ENCODE measurements at regions not wholly inside any gene's neighbourhood (a gene's known extent, or its start where the extent isn't known, plus 50 kb on each side); places are given as distances from the start of the nearest gene placed in this dataset.

DNA sequence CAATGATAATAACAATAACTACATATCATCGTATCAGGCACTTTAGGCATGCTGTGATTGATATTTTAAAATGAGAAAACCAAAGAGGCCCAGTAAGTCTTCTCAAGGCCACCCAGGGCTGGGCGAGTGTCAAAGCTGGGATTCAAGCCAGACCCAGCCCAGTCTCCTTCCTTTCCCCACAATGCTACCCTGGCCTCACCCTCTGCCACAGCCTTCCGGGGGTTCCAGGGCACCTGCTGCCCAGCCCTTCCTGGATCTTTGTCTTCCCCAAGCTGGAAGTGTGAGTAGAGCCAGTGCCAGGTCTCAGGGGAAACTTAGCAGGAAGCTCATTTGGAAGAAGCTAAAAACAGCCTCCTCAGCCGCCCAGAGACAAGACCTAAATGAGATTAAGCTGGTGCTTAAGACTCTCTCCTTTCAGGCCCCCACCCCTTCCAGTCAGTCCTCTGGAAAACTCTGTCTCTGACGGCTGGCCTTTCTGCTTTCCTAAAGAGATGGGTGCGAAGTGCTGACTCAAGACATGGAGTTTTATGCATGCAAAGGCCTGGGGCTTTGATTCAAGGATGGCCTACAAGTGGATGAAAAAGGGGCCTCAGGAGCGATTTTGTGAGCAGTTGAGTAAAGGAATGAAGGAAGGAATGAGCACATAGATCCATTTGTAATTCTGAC, 184.2 kb downstream of the KCNA5 start:
- CTCF ChIA-PET, result no interaction called here

GRCh38 chr12:5230156-5230555, 186.5 kb downstream of the KCNA5 start:
- no peak for ATAC-seq (replicated peaks in 1 of 4)
- H3K4me1 ChIP-seq (ENCODE audit: control insufficient read depth in 1 of 2, extremely low read depth in 1 of 2, insufficient read depth in 2 of 2, low read length in 2 of 2), result no peaks in the 10 kb centered on the region
- H3K36me3 ChIP-seq (ENCODE audit: control insufficient read depth in 2 of 2, extremely low read depth in 1 of 2, insufficient read depth in 1 of 2, low read length in 1 of 2), result no peaks in the 10 kb centered on the region
- Mint-ChIP-seq H3K36me3 (no peaks in the 10 kb centered on the region), H3K4me1 (no peaks in the 10 kb centered on the region), H3K27me3 (peaks cover 11% of the 10 kb centered on the region in 2 donors), H3K9me3 (peaks cover 0 to 12% (median 10%) of the 10 kb centered on the region in 3 donors), H3K27ac (no peak overlapping the region), H3K4me3 (no peak overlapping the region)
- H3K9me3 ChIP-seq, result no peaks in the 10 kb centered on the region
- H3K27ac ChIP-seq (ENCODE audit: low read length), result no peak overlapping the region
- DNase-seq, result no peak
- WGBS (ENCODE audit: insufficient coverage), result no CpG with 5 or more reads among the region's 2 CpGs
- ChIA-PET POLR2A (no interaction called here), CTCF (no interaction called here)
- H3K27me3 ChIP-seq (replicated peaks in 1 of 2; ENCODE audit: control insufficient read depth in 2 of 2, extremely low read depth in 1 of 2, insufficient read depth in 2 of 2, low read length in 1 of 2), result peaks cover 0 to 25% of the 10 kb centered on the region in 2 experiments
- H3K4me3 ChIP-seq (ENCODE audit: control insufficient read depth in 1 of 2, extremely low read depth in 1 of 2, low read length in 1 of 2), result no peak overlapping the region

More for the DNA sequence above, 184.2 kb downstream of the KCNA5 start:
- H3K27me3 Mint-ChIP-seq, result peaks cover 2 to 8% of the 10 kb centered on the region in 2 donors
- peaks cover 0 to 12% (median 10%) of the 10 kb centered on the region in 3 donors for H3K9me3 Mint-ChIP-seq
- Histone ChIP-seq H3K4me3 (ENCODE audit: control insufficient read depth in 1 of 2, extremely low read depth in 1 of 2, low read length in 1 of 2) (no peak overlapping the region), H3K27ac (ENCODE audit: low read length) (no peak overlapping the region), H3K36me3 (ENCODE audit: control insufficient read depth in 2 of 2, extremely low read depth in 1 of 2, insufficient read depth in 1 of 2, low read length in 1 of 2) (no peaks in the 10 kb centered on the region), H3K27me3 (replicated peaks in 1 of 2; ENCODE audit: control insufficient read depth in 2 of 2, extremely low read depth in 1 of 2, insufficient read depth in 2 of 2, low read length in 1 of 2) (peaks cover 0 to 12% of the 10 kb centered on the region in 2 experiments), H3K9me3 (no peaks in the 10 kb centered on the region), H3K4me1 (ENCODE audit: control insufficient read depth in 1 of 2, extremely low read depth in 1 of 2, insufficient read depth in 2 of 2, low read length in 2 of 2) (no peaks in the 10 kb centered on the region)
- no peak for DNase-seq
- 57% methylated on average over 3 of the region's 7 CpGs for WGBS (ENCODE audit: insufficient coverage)
- ATAC-seq (replicated peaks in 1 of 4), result no peak
- no peaks in the 10 kb centered on the region for H3K4me1 Mint-ChIP-seq
- H3K27ac Mint-ChIP-seq, result no peak overlapping the region
- no peak overlapping the region for H3K4me3 Mint-ChIP-seq
- POLR2A ChIA-PET, result no interaction called here
- no peaks in the 10 kb centered on the region for H3K36me3 Mint-ChIP-seq

DNA sequence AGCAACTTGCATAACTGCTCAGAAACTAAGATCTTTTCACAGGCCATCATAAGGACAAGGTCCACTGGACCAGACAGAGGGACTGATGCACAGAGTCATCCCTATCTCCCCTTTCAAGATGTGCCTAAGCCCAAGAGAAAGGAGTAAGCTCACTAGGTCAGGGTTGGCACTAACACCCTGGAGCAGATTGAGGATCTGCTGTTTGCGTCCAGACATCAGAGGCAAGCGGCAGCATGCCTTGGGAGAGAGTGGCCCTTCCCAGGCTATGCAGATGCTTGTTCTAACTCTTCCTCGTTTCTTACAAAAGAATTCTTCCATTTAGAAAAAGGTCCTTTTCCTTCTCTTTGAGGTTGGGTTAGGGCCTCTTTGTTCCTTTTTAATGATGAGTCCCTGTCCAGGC, 187.2 kb downstream of the KCNA5 start:
- no peak overlapping the region for H3K27ac Mint-ChIP-seq
- no peak overlapping the region for H3K27ac ChIP-seq (ENCODE audit: low read length)
- no peaks in the 10 kb centered on the region for H3K36me3 ChIP-seq (ENCODE audit: control insufficient read depth in 2 of 2, extremely low read depth in 1 of 2, insufficient read depth in 1 of 2, low read length in 1 of 2)
- peaks cover 11% of the 10 kb centered on the region in 2 donors for H3K27me3 Mint-ChIP-seq
- ATAC-seq (replicated peaks in 1 of 4) (no peak), DNase-seq (no peak)
- peaks cover 0 to 12% (median 10%) of the 10 kb centered on the region in 3 donors for H3K9me3 Mint-ChIP-seq
- no peaks in the 10 kb centered on the region for H3K4me1 ChIP-seq (ENCODE audit: control insufficient read depth in 1 of 2, extremely low read depth in 1 of 2, insufficient read depth in 2 of 2, low read length in 2 of 2)
- no peaks in the 10 kb centered on the region for H3K9me3 ChIP-seq
- CTCF ChIA-PET, result no interaction called here
- WGBS (ENCODE audit: insufficient coverage), result no CpG with 5 or more reads among the region's 3 CpGs
- H3K4me1 Mint-ChIP-seq, result no peaks in the 10 kb centered on the region
- POLR2A ChIA-PET, result no interaction called here
- peaks cover 0 to 25% of the 10 kb centered on the region in 2 experiments for H3K27me3 ChIP-seq (replicated peaks in 1 of 2; ENCODE audit: control insufficient read depth in 2 of 2, extremely low read depth in 1 of 2, insufficient read depth in 2 of 2, low read length in 1 of 2)
- H3K36me3 Mint-ChIP-seq, result no peaks in the 10 kb centered on the region
- H3K4me3 ChIP-seq (ENCODE audit: control insufficient read depth in 1 of 2, extremely low read depth in 1 of 2, low read length in 1 of 2), result no peak overlapping the region
- no peak overlapping the region for H3K4me3 Mint-ChIP-seq

DNA sequence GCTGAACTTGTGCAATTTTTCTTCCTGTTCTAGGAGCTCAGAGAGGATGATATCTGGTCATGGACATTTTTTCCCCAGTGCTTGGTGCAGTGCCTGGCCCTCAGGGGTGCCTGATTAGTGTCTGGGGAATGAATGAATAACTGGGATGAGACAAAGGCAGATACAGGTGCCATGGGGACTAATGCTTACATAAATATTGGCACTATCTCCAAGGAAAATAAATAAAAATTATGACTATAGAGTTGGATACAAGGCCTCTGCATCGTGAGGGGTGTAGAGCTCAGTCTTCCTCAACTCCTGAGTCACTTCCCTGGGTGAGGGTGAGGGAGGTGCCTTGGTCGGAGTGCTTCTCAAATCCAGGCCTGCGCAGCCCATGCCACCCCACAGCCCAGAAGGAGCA, 188.6 kb downstream of the KCNA5 start:
- no peaks in the 10 kb centered on the region for H3K9me3 ChIP-seq
- DNase-seq (no peak), ATAC-seq (replicated peaks in 1 of 4) (no peak)
- H3K4me1 Mint-ChIP-seq, result no peaks in the 10 kb centered on the region
- H3K9me3 Mint-ChIP-seq, result peaks cover 0 to 10% (median 6%) of the 10 kb centered on the region in 3 donors
- no peaks in the 10 kb centered on the region for H3K36me3 ChIP-seq (ENCODE audit: control insufficient read depth in 2 of 2, extremely low read depth in 1 of 2, insufficient read depth in 1 of 2, low read length in 1 of 2)
- ChIA-PET CTCF (no interaction called here), POLR2A (no interaction called here)
- H3K36me3 Mint-ChIP-seq, result no peaks in the 10 kb centered on the region
- no peak overlapping the region for H3K4me3 ChIP-seq (ENCODE audit: control insufficient read depth in 1 of 2, extremely low read depth in 1 of 2, low read length in 1 of 2)
- peaks cover 10 to 11% of the 10 kb centered on the region in 2 donors for H3K27me3 Mint-ChIP-seq
- no peak overlapping the region for H3K4me3 Mint-ChIP-seq
- no CpG with 5 or more reads among the region's 3 CpGs for WGBS (ENCODE audit: insufficient coverage)
- no peak overlapping the region for H3K27ac Mint-ChIP-seq
- no peaks in the 10 kb centered on the region for H3K4me1 ChIP-seq (ENCODE audit: control insufficient read depth in 1 of 2, extremely low read depth in 1 of 2, insufficient read depth in 2 of 2, low read length in 2 of 2)
- peaks cover 0 to 28% of the 10 kb centered on the region in 2 experiments for H3K27me3 ChIP-seq (replicated peaks in 1 of 2; ENCODE audit: control insufficient read depth in 2 of 2, extremely low read depth in 1 of 2, insufficient read depth in 2 of 2, low read length in 1 of 2)
- no peak overlapping the region for H3K27ac ChIP-seq (ENCODE audit: low read length)

- DNase-seq (no peak), ATAC-seq (replicated peaks in 1 of 4) (no peak)
- POLR2A ChIA-PET, result no interaction called here
- Histone ChIP-seq H3K27me3 (replicated peaks in 1 of 2; ENCODE audit: control insufficient read depth in 2 of 2, extremely low read depth in 1 of 2, insufficient read depth in 2 of 2, low read length in 1 of 2) (peaks cover 0 to 25% of the 10 kb centered on the region in 2 experiments), H3K27ac (ENCODE audit: low read length) (no peak overlapping the region), H3K4me3 (ENCODE audit: control insufficient read depth in 1 of 2, extremely low read depth in 1 of 2, low read length in 1 of 2) (no peak overlapping the region), H3K4me1 (ENCODE audit: control insufficient read depth in 1 of 2, extremely low read depth in 1 of 2, insufficient read depth in 2 of 2, low read length in 2 of 2) (no peaks in the 10 kb centered on the region), H3K9me3 (no peaks in the 10 kb centered on the region), H3K36me3 (ENCODE audit: control insufficient read depth in 2 of 2, extremely low read depth in 1 of 2, insufficient read depth in 1 of 2, low read length in 1 of 2) (no peaks in the 10 kb centered on the region)
- WGBS (ENCODE audit: insufficient coverage), result 89% methylated on average over 5 of the region's 14 CpGs
- Mint-ChIP-seq H3K27ac (no peak overlapping the region), H3K4me3 (no peak overlapping the region), H3K4me1 (no peaks in the 10 kb centered on the region), H3K36me3 (no peaks in the 10 kb centered on the region), H3K27me3 (peaks cover 10 to 11% of the 10 kb centered on the region in 2 donors), H3K9me3 (peaks cover 0 to 10% (median 6%) of the 10 kb centered on the region in 3 donors)
- CTCF ChIA-PET, result no interaction called here
Measured at GRCh38 chr12:5232826-5233500, 189.3 kb downstream of the KCNA5 start.

- no peak for DNase-seq
- H3K4me3 Mint-ChIP-seq, result no peak overlapping the region
- peaks cover 10 to 11% of the 10 kb centered on the region in 2 donors for H3K27me3 Mint-ChIP-seq
- no peaks in the 10 kb centered on the region for H3K9me3 Mint-ChIP-seq
- H3K9me3 ChIP-seq, result no peaks in the 10 kb centered on the region
- no peaks in the 10 kb centered on the region for H3K36me3 Mint-ChIP-seq
- H3K27ac ChIP-seq (ENCODE audit: low read length), result no peak overlapping the region
- H3K27ac Mint-ChIP-seq, result no peak overlapping the region
- ATAC-seq (replicated peaks in 1 of 4), result no peak
- H3K4me1 Mint-ChIP-seq, result no peaks in the 10 kb centered on the region
- peaks cover 0 to 25% of the 10 kb centered on the region in 2 experiments for H3K27me3 ChIP-seq (replicated peaks in 1 of 2; ENCODE audit: control insufficient read depth in 2 of 2, extremely low read depth in 1 of 2, insufficient read depth in 2 of 2, low read length in 1 of 2)
- ChIA-PET CTCF (no interaction called here), POLR2A (no interaction called here)
- no peaks in the 10 kb centered on the region for H3K36me3 ChIP-seq (ENCODE audit: control insufficient read depth in 2 of 2, extremely low read depth in 1 of 2, insufficient read depth in 1 of 2, low read length in 1 of 2)
- no peaks in the 10 kb centered on the region for H3K4me1 ChIP-seq (ENCODE audit: control insufficient read depth in 1 of 2, extremely low read depth in 1 of 2, insufficient read depth in 2 of 2, low read length in 2 of 2)
- no CpG with 5 or more reads among the region's 5 CpGs for WGBS (ENCODE audit: insufficient coverage)
- H3K4me3 ChIP-seq (ENCODE audit: control insufficient read depth in 1 of 2, extremely low read depth in 1 of 2, low read length in 1 of 2), result no peak overlapping the region
Measured at GRCh38 chr12:5236022-5236640, 192.5 kb downstream of the KCNA5 start.
